ENCODE measurements at regions not wholly inside any gene's neighbourhood (a gene's known extent, or its start where the extent isn't known, plus 50 kb on each side); places are given as distances from the start of the nearest gene placed in this dataset.

- Histone ChIP-seq H3K9me3 (no peaks in the 10 kb centered on the region), H3K27me3 (no peaks in the 10 kb centered on the region), H3K36me3 (no peaks in the 10 kb centered on the region), H3K4me1 (no peaks in the 10 kb centered on the region), H3K4me3 (ENCODE audit: low read depth, low read length) (no peak overlapping the region)
- TF ChIP-seq, protein P1, sequence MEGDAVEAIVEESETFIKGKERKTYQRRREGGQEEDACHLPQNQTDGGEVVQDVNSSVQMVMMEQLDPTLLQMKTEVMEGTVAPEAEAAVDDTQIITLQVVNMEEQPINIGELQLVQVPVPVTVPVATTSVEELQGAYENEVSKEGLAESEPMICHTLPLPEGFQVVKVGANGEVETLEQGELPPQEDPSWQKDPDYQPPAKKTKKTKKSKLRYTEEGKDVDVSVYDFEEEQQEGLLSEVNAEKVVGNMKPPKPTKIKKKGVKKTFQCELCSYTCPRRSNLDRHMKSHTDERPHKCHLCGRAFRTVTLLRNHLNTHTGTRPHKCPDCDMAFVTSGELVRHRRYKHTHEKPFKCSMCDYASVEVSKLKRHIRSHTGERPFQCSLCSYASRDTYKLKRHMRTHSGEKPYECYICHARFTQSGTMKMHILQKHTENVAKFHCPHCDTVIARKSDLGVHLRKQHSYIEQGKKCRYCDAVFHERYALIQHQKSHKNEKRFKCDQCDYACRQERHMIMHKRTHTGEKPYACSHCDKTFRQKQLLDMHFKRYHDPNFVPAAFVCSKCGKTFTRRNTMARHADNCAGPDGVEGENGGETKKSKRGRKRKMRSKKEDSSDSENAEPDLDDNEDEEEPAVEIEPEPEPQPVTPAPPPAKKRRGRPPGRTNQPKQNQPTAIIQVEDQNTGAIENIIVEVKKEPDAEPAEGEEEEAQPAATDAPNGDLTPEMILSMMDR (IDR thresholded peaks at IDR 0.05; ENCODE audit: low read depth, low read length): no peak
- no peak for DNase-seq
These were observed 234.9 kb downstream of the RHOU start for GRCh38 chr1:228969953-228970800.

GRCh38 chr1:228972576-228972975 lies 237.3 kb downstream of the RHOU start:
- Histone ChIP-seq H3K36me3 (no peaks in the 10 kb centered on the region), H3K9me3 (no peaks in the 10 kb centered on the region), H3K27me3 (no peaks in the 10 kb centered on the region), H3K4me1 (no peaks in the 10 kb centered on the region), H3K4me3 (ENCODE audit: low read depth, low read length) (no peak overlapping the region)
- TF ChIP-seq, protein P1 (IDR thresholded peaks at IDR 0.05; ENCODE audit: low read depth, low read length): no peak
- no peak for DNase-seq

DNA sequence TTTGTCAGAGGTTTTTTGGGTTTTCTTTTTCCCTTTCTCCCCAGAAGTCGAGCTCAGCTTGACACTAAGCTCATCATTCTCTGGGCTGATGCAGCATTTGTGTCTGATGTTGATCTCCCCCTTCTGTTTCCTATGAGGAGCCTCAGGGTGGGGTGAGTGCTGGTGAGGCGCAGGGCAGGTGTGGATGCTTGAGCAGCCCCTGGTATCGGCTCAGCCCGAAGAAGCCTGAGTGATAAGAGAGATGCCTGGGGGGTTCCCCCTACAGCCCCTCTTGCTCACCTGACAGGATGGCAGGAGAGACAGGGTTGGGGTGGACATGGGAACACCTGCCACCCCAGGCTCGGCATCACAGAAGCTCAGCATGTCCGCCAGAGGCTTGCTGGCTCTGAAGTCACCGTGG lies 239.0 kb downstream of the RHOU start:
- Histone ChIP-seq H3K4me3 (ENCODE audit: low read depth, low read length) (no peak overlapping the region), H3K36me3 (no peaks in the 10 kb centered on the region), H3K27me3 (no peaks in the 10 kb centered on the region), H3K4me1 (no peaks in the 10 kb centered on the region), H3K9me3 (no peaks in the 10 kb centered on the region)
- TF ChIP-seq, protein P1 (IDR thresholded peaks at IDR 0.05; ENCODE audit: low read depth, low read length): no peak
- DNase-seq: no peak

DNA sequence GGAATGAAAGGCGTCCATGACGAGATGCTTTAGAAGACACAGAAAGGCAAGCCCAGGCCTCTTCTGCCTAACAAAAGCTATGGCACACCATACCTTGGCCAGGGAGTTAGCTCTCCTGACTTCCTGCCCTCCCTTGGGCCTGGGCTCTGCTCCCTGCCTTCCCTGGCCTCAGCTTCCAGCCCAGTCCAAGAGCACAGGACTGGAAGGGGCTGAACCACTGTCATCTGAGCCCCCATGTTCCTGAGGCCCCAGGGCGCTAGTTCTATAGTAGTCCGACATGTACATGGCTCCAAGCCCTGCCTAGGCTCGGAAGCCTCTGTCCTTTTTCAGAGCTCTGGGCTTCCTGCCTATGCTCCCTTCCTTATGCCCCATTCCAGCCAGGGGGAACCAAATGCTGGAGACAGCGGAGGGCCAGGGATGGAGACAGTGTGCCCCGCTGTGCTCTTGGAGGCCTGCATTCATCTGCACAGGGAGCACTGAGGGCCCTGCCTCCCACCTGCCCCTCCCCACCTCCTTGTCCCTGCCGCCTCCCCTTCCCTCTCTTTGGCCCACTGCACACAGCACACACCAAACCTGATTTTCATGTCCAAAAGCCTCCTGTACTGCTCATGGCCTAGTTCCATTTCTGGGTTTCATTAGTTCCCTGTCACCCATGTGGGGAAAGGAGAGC lies 240.1 kb downstream of the RHOU start:
- Histone ChIP-seq H3K9me3 (no peaks in the 10 kb centered on the region), H3K27me3 (no peaks in the 10 kb centered on the region), H3K36me3 (no peaks in the 10 kb centered on the region), H3K4me1 (no peaks in the 10 kb centered on the region), H3K4me3 (ENCODE audit: low read depth, low read length) (no peak overlapping the region)
- DNase-seq: no peak
- TF ChIP-seq, protein P1 (IDR thresholded peaks at IDR 0.05; ENCODE audit: low read depth, low read length): no peak

GRCh38 chr1:228976316-228976715 lies 241.0 kb downstream of the RHOU start:
- Histone ChIP-seq H3K4me3 (ENCODE audit: low read depth, low read length) (no peak overlapping the region), H3K4me1 (no peaks in the 10 kb centered on the region), H3K27me3 (no peaks in the 10 kb centered on the region), H3K36me3 (no peaks in the 10 kb centered on the region), H3K9me3 (no peaks in the 10 kb centered on the region)
- no peak for DNase-seq
- TF ChIP-seq, protein P1 (IDR thresholded peaks at IDR 0.05; ENCODE audit: low read depth, low read length): no peak

DNA sequence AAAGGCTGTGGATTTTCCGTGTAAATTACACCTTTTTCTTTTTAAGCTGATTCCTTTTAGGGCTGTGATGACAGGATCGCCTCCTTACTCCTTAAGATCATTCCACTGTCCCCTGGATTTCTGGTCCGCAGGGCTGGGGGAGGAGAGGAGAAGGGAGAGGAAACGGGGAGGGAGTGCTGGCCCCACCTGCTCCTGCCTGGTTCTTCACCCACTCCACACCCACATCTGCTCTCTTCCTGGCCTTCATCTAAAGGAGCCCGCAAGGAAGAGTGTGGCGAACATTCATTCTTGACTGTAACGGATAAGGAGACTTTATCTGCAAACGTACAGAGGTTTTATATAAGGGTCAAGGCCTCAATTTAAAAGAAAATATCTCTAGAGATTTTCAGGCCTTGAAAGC lies 242.0 kb downstream of the RHOU start:
- TF ChIP-seq, protein P1 (IDR thresholded peaks at IDR 0.05; ENCODE audit: low read depth, low read length): no peak
- Histone ChIP-seq H3K4me1 (no peaks in the 10 kb centered on the region), H3K36me3 (no peaks in the 10 kb centered on the region), H3K27me3 (no peaks in the 10 kb centered on the region), H3K9me3 (no peaks in the 10 kb centered on the region), H3K4me3 (ENCODE audit: low read depth, low read length) (no peak overlapping the region)
- DNase-seq: no peak

Data from BE2C (cell line).